ENCODE measurements at regions not wholly inside any gene's neighbourhood (a gene's known extent, or its start where the extent isn't known, plus 50 kb on each side); places are given as distances from the start of the nearest gene placed in this dataset.

- Histone ChIP-seq H3K4me1 (ENCODE audit: insufficient read depth, low read length) (peaks cover 5% of the 10 kb centered on the region), H3K27ac (ENCODE audit: low read depth in 1 of 2, low read length in 2 of 2) (no peak overlapping the region), H3K36me3 (ENCODE audit: insufficient read depth, low read length) (no peaks in the 10 kb centered on the region), H3K4me3 (ENCODE audit: low read length) (no peak overlapping the region), H3K27me3 (ENCODE audit: control insufficient read depth in 1 of 2, insufficient read depth in 2 of 2, low read length in 2 of 2) (no peaks in the 10 kb centered on the region), H3K9me3 (ENCODE audit: control insufficient read depth in 1 of 2, insufficient read depth in 1 of 2, low read length in 2 of 2) (no peaks in the 10 kb centered on the region)
- DNase-seq, result no peak
- Mint-ChIP-seq H3K27me3 (no peaks in the 10 kb centered on the region), H3K9me3 (peaks cover 2% of the 10 kb centered on the region), H3K27ac (no peak overlapping the region), H3K36me3 (ENCODE audit: low read depth) (no peaks in the 10 kb centered on the region), H3K4me3 (no peak overlapping the region), H3K4me1 (ENCODE audit: low read depth) (peaks cover 12% of the 10 kb centered on the region)
- no peak for TF ChIP-seq CTCF (IDR thresholded peaks at IDR 0.05)
- ChIA-PET POLR2A (no interaction called here), CTCF (no interaction called here)
- intact Hi-C loops (cut with DNase I, micrococcal nuclease), result no loop called here
- no peak for ATAC-seq (ENCODE audit: poor library complexity)
These were observed 110.0 kb upstream of the ARHGAP5 start for GRCh38 chr14:31966896-31967668.

- Histone ChIP-seq H3K4me1 (ENCODE audit: insufficient read depth, low read length) (peaks cover 5% of the 10 kb centered on the region), H3K27me3 (ENCODE audit: control insufficient read depth in 1 of 2, insufficient read depth in 2 of 2, low read length in 2 of 2) (no peaks in the 10 kb centered on the region), H3K4me3 (ENCODE audit: low read length) (no peak overlapping the region), H3K36me3 (ENCODE audit: insufficient read depth, low read length) (no peaks in the 10 kb centered on the region), H3K9me3 (ENCODE audit: control insufficient read depth in 1 of 2, insufficient read depth in 1 of 2, low read length in 2 of 2) (no peaks in the 10 kb centered on the region), H3K27ac (ENCODE audit: low read depth in 1 of 2, low read length in 2 of 2) (no peak overlapping the region)
- peaks cover 12% of the 10 kb centered on the region for H3K4me1 Mint-ChIP-seq (ENCODE audit: low read depth)
- no peaks in the 10 kb centered on the region for H3K27me3 Mint-ChIP-seq
- CTCF ChIA-PET, result no interaction called here
- intact Hi-C loops (cut with DNase I, micrococcal nuclease), result no loop called here
- no peak for DNase-seq
- POLR2A ChIA-PET, result no interaction called here
- H3K4me3 Mint-ChIP-seq, result no peak overlapping the region
- no peak overlapping the region for H3K27ac Mint-ChIP-seq
- no peak for TF ChIP-seq CTCF (IDR thresholded peaks at IDR 0.05)
- no peak for ATAC-seq (ENCODE audit: poor library complexity)
- no peaks in the 10 kb centered on the region for H3K36me3 Mint-ChIP-seq (ENCODE audit: low read depth)
- peaks cover 2% of the 10 kb centered on the region for H3K9me3 Mint-ChIP-seq
These were observed 109.5 kb upstream of the ARHGAP5 start for GRCh38 chr14:31967669-31967975.

- ChIA-PET POLR2A (no interaction called here), CTCF (no interaction called here)
These were observed 108.8 kb upstream of the ARHGAP5 start for GRCh38 chr14:31968107-31968810.

More at GRCh38 chr14:31968107-31968810, 108.8 kb upstream of the ARHGAP5 start:
- no peak for TF ChIP-seq CTCF (IDR thresholded peaks at IDR 0.05)
- H3K4me1 Mint-ChIP-seq (ENCODE audit: low read depth), result peaks cover 12% of the 10 kb centered on the region
- no peaks in the 10 kb centered on the region for H3K36me3 Mint-ChIP-seq (ENCODE audit: low read depth)
- Histone ChIP-seq H3K9me3 (ENCODE audit: control insufficient read depth in 1 of 2, insufficient read depth in 1 of 2, low read length in 2 of 2) (no peaks in the 10 kb centered on the region), H3K4me1 (ENCODE audit: insufficient read depth, low read length) (peaks cover 5% of the 10 kb centered on the region), H3K4me3 (ENCODE audit: low read length) (no peak overlapping the region), H3K36me3 (ENCODE audit: insufficient read depth, low read length) (no peaks in the 10 kb centered on the region), H3K27ac (ENCODE audit: low read depth in 1 of 2, low read length in 2 of 2) (no peak overlapping the region), H3K27me3 (ENCODE audit: control insufficient read depth in 1 of 2, insufficient read depth in 2 of 2, low read length in 2 of 2) (no peaks in the 10 kb centered on the region)
- H3K27ac Mint-ChIP-seq, result no peak overlapping the region
- no peak for DNase-seq
- no peaks in the 10 kb centered on the region for H3K27me3 Mint-ChIP-seq
- no peak for ATAC-seq (ENCODE audit: poor library complexity)
- H3K9me3 Mint-ChIP-seq, result peaks cover 2% of the 10 kb centered on the region
- intact Hi-C loops (cut with DNase I, micrococcal nuclease), result no loop called here
- H3K4me3 Mint-ChIP-seq, result no peak overlapping the region

Data from CD4-positive, alpha-beta T cell (primary cell).